Neural progenitor cell (in vitro differentiated cells): ENCODE measurements at regions not wholly inside any gene's neighbourhood (a gene's known extent, or its start where the extent isn't known, plus 50 kb on each side); places are given as distances from the start of the nearest gene placed in this dataset.

Experiments used
- DNase-seq: peaks from one replicate; pipeline ENCODE4 v3.0.0-alpha.2; 2016; ENCODE audit warnings: low spot score
- H2AFZ ChIP-seq: fragments of 200-600 bp; sonication (generic); replicated peaks from 2 replicates; pipeline ENCODE4 v1.6.1; 2016; ENCODE audit warnings: antibody characterized with exemption
- H3F3A ChIP-seq: fragments of 200-600 bp; sonication (generic); 2 replicates; pipeline ENCODE4 v1.6.1; 2016; ENCODE audit warnings: antibody characterized with exemption, low read depth
- H3K27ac ChIP-seq: fragments of 200-600 bp; sonication (generic); 2 replicates; pipeline ENCODE4 v1.5.1; 2016; ENCODE audit warnings: mild to moderate bottlenecking
- H3K27me3 ChIP-seq: fragments of 200-600 bp; sonication (generic); 2 replicates; pipeline ENCODE4 v1.6.1; 2016; ENCODE audit warnings: mild to moderate bottlenecking, moderate library complexity
- H3K36me3 ChIP-seq: fragments of 200-600 bp; sonication (generic); 2 replicates; pipeline ENCODE4 v1.5.1; 2016
- H3K4me1 ChIP-seq: fragments of 200-600 bp; sonication (generic); 2 replicates; pipeline ENCODE4 v1.6.1; 2016; ENCODE audit warnings: mixed run types
- H3K4me2 ChIP-seq: fragments of 200-600 bp; sonication (generic); 2 replicates; pipeline ENCODE4 v1.6.1; 2016
- H3K4me3 ChIP-seq: fragments of 200-600 bp; sonication (generic); 2 replicates; pipeline ENCODE4 v1.5.1; 2016
- H3K79me2 ChIP-seq: fragments of 200-600 bp; sonication (generic); 2 replicates; pipeline ENCODE4 v1.6.1; 2016; ENCODE audit warnings: low read depth
- H3K9ac ChIP-seq: fragments of 200-600 bp; sonication (generic); 2 replicates; pipeline ENCODE4 v1.6.1; 2016
- H3K9me3 ChIP-seq: fragments of 200-600 bp; sonication (generic); 2 replicates; pipeline ENCODE4 v1.5.1; 2016; ENCODE audit warnings: low read depth
- H4K20me1 ChIP-seq: fragments of 200-600 bp; sonication (generic); 2 replicates; pipeline ENCODE4 v1.6.1; 2016; ENCODE audit warnings: low read depth
- H3K27ac Mint-ChIP-seq: 3 replicates; pipeline ENCODE4 v1.8.0; 2021; ENCODE audit warnings: mixed read lengths
- H3K27me3 Mint-ChIP-seq: 2 replicates; pipeline ENCODE4 v1.8.0; 2022; ENCODE audit warnings: low read depth, mild to moderate bottlenecking, inconsistent platforms, moderate library complexity, mixed read lengths; ENCODE audit not compliant: insufficient read depth
- H3K36me3 Mint-ChIP-seq: 3 replicates; pipeline ENCODE4 v1.8.0; 2021; ENCODE audit warnings: mixed read lengths
- H3K4me1 Mint-ChIP-seq: 3 replicates; pipeline ENCODE4 v1.8.0; 2021; ENCODE audit warnings: mixed read lengths
- H3K4me3 Mint-ChIP-seq: 3 replicates; pipeline ENCODE4 v1.8.0; 2021; ENCODE audit warnings: mild to moderate bottlenecking, moderate library complexity, mixed read lengths
- H3K9me3 Mint-ChIP-seq: 3 replicates; pipeline ENCODE4 v1.8.0; 2020; ENCODE audit warnings: mixed read lengths
- EZH2 ChIP-seq: fragments of 200-600 bp; sonication (generic); IDR thresholded peaks from 2 replicates; pipeline ENCODE4 v1.6.1; 2017; ENCODE audit warnings: antibody characterized with exemption, mild to moderate bottlenecking, moderate library complexity
- EZH2phosphoT487 ChIP-seq: fragments of 200-600 bp; sonication (generic); IDR thresholded peaks from 2 replicates; pipeline ENCODE4 v1.6.1; 2017; ENCODE audit warnings: antibody characterized with exemption
- TF ChIP-seq, protein P1 (sequence below): fragments of 200-600 bp; sonication (generic); IDR thresholded peaks from 2 replicates; pipeline ENCODE4 v1.5.1; 2017; ENCODE audit warnings: antibody characterized with exemption, mild to moderate bottlenecking

- Mint-ChIP-seq H3K9me3 (peaks cover 8% of the 10 kb centered on the region), H3K27me3 (no peaks in the 10 kb centered on the region), H3K27ac (no peak overlapping the region), H3K4me1 (no peaks in the 10 kb centered on the region), H3K36me3 (no peaks in the 10 kb centered on the region), H3K4me3 (no peak overlapping the region)
- no peak overlapping the region for H3K27ac ChIP-seq
- H3K36me3 ChIP-seq, result no peaks in the 10 kb centered on the region
- no peaks in the 10 kb centered on the region for H3F3A ChIP-seq
- no peaks in the 10 kb centered on the region for H3K79me2 ChIP-seq
- DNase-seq, result no peak
- H3K9me3 ChIP-seq, result no peaks in the 10 kb centered on the region
- no peaks in the 10 kb centered on the region for H4K20me1 ChIP-seq
- H3K9ac ChIP-seq, result no peak overlapping the region
- H3K4me2 ChIP-seq, result no peak overlapping the region
- no peak overlapping the region for H3K4me3 ChIP-seq
- no peaks in the 10 kb centered on the region for H3K4me1 ChIP-seq
- no peaks in the 10 kb centered on the region for H3K27me3 ChIP-seq
- no peak overlapping the region for H2AFZ ChIP-seq
- TF ChIP-seq EZH2phosphoT487, result no peak
- TF ChIP-seq, protein P1, sequence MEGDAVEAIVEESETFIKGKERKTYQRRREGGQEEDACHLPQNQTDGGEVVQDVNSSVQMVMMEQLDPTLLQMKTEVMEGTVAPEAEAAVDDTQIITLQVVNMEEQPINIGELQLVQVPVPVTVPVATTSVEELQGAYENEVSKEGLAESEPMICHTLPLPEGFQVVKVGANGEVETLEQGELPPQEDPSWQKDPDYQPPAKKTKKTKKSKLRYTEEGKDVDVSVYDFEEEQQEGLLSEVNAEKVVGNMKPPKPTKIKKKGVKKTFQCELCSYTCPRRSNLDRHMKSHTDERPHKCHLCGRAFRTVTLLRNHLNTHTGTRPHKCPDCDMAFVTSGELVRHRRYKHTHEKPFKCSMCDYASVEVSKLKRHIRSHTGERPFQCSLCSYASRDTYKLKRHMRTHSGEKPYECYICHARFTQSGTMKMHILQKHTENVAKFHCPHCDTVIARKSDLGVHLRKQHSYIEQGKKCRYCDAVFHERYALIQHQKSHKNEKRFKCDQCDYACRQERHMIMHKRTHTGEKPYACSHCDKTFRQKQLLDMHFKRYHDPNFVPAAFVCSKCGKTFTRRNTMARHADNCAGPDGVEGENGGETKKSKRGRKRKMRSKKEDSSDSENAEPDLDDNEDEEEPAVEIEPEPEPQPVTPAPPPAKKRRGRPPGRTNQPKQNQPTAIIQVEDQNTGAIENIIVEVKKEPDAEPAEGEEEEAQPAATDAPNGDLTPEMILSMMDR, result no peak
- no peak for TF ChIP-seq EZH2
Observed at GRCh38 chr2:147325990-147326389, 518.8 kb upstream of the ACVR2A start.

GRCh38 chr2:147320146-147320545 is 524.7 kb upstream of the ACVR2A start:
- Histone ChIP-seq H3K9me3 (no peaks in the 10 kb centered on the region), H3K9ac (no peak overlapping the region), H3K4me2 (no peak overlapping the region), H3K79me2 (no peaks in the 10 kb centered on the region), H2AFZ (no peak overlapping the region), H3K27ac (no peak overlapping the region), H3K27me3 (no peaks in the 10 kb centered on the region), H3K4me1 (no peaks in the 10 kb centered on the region), H3K36me3 (no peaks in the 10 kb centered on the region), H3K4me3 (no peak overlapping the region), H4K20me1 (no peaks in the 10 kb centered on the region), H3F3A (no peaks in the 10 kb centered on the region)
- Mint-ChIP-seq H3K4me1 (no peaks in the 10 kb centered on the region), H3K9me3 (peaks cover 39% of the 10 kb centered on the region), H3K27ac (no peak overlapping the region), H3K27me3 (no peaks in the 10 kb centered on the region), H3K4me3 (no peak overlapping the region), H3K36me3 (peaks cover 3% of the 10 kb centered on the region)
- no peak for TF ChIP-seq EZH2
- no peak for TF ChIP-seq EZH2phosphoT487
- TF ChIP-seq, protein P1, result no peak
- DNase-seq, result no peak

- Histone ChIP-seq H3F3A (no peaks in the 10 kb centered on the region), H3K4me3 (no peak overlapping the region), H4K20me1 (no peaks in the 10 kb centered on the region), H3K4me1 (no peaks in the 10 kb centered on the region), H3K79me2 (no peaks in the 10 kb centered on the region), H3K4me2 (no peak overlapping the region), H2AFZ (peak overlapping the region; percentile 5), H3K36me3 (no peaks in the 10 kb centered on the region), H3K9me3 (no peaks in the 10 kb centered on the region), H3K9ac (no peak overlapping the region), H3K27ac (no peak overlapping the region), H3K27me3 (no peaks in the 10 kb centered on the region)
- H3K27ac Mint-ChIP-seq, result peak overlapping the region; percentile 72
- peaks cover 2% of the 10 kb centered on the region for H3K4me1 Mint-ChIP-seq
- no peaks in the 10 kb centered on the region for H3K9me3 Mint-ChIP-seq
- peak; percentile 18 for DNase-seq
- H3K27me3 Mint-ChIP-seq, result no peaks in the 10 kb centered on the region
- H3K4me3 Mint-ChIP-seq, result no peak overlapping the region
- TF ChIP-seq EZH2 (no peak), EZH2phosphoT487 (no peak)
- TF ChIP-seq, protein P1, result no peak
- no peaks in the 10 kb centered on the region for H3K36me3 Mint-ChIP-seq
Observed at GRCh38 chr2:147311058-147311430, 533.8 kb upstream of the ACVR2A start.
